ENCODE measurements at regions not wholly inside any gene's neighbourhood (a gene's known extent, or its start where the extent isn't known, plus 50 kb on each side); places are given as distances from the start of the nearest gene placed in this dataset.

GRCh38 chr15:56816781-56817180 is 83.5 kb upstream of the ZNF280D start:
- H3K27ac ChIP-seq: no peak overlapping the region
- H3K4me1 ChIP-seq: no peaks in the 10 kb centered on the region
- no peaks in the 10 kb centered on the region for H3K36me3 ChIP-seq
- H3K9me3 ChIP-seq: no peaks in the 10 kb centered on the region
- no peak for DNase-seq
- no peaks in the 10 kb centered on the region for H3K27me3 ChIP-seq
- no peak overlapping the region for H3K4me3 ChIP-seq
- TF ChIP-seq, protein P1, sequence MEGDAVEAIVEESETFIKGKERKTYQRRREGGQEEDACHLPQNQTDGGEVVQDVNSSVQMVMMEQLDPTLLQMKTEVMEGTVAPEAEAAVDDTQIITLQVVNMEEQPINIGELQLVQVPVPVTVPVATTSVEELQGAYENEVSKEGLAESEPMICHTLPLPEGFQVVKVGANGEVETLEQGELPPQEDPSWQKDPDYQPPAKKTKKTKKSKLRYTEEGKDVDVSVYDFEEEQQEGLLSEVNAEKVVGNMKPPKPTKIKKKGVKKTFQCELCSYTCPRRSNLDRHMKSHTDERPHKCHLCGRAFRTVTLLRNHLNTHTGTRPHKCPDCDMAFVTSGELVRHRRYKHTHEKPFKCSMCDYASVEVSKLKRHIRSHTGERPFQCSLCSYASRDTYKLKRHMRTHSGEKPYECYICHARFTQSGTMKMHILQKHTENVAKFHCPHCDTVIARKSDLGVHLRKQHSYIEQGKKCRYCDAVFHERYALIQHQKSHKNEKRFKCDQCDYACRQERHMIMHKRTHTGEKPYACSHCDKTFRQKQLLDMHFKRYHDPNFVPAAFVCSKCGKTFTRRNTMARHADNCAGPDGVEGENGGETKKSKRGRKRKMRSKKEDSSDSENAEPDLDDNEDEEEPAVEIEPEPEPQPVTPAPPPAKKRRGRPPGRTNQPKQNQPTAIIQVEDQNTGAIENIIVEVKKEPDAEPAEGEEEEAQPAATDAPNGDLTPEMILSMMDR (IDR thresholded peaks at IDR 0.05): no peak
- TF ChIP-seq POLR2A (IDR thresholded peaks at IDR 0.05): no peak

GRCh38 chr15:56815247-56815646 is 81.9 kb upstream of the ZNF280D start:
- Histone ChIP-seq H3K36me3 (no peaks in the 10 kb centered on the region), H3K27ac (peak overlapping the region in 2 of 4 donors; percentile 29 to 50), H3K4me3 (no peak overlapping the region), H3K4me1 (no peaks in the 10 kb centered on the region), H3K9me3 (no peaks in the 10 kb centered on the region), H3K27me3 (no peaks in the 10 kb centered on the region)
- TF ChIP-seq, protein P1 (IDR thresholded peaks at IDR 0.05): no peak
- TF ChIP-seq POLR2A (IDR thresholded peaks at IDR 0.05): no peak
- peak in 2 of 3 donors; percentile 53 to 79 for DNase-seq

GRCh38 chr15:56814429-56814828 is 81.1 kb upstream of the ZNF280D start:
- TF ChIP-seq, protein P1 (IDR thresholded peaks at IDR 0.05): no peak
- no peak for TF ChIP-seq POLR2A (IDR thresholded peaks at IDR 0.05)
- DNase-seq: no peak
- Histone ChIP-seq H3K27me3 (no peaks in the 10 kb centered on the region), H3K4me3 (no peak overlapping the region), H3K4me1 (no peaks in the 10 kb centered on the region), H3K36me3 (no peaks in the 10 kb centered on the region), H3K27ac (peak overlapping the region in 2 of 4 donors; percentile 29 to 50), H3K9me3 (no peaks in the 10 kb centered on the region)

GRCh38 chr15:56813995-56814394 is 80.7 kb upstream of the ZNF280D start:
- TF ChIP-seq, protein P1 (IDR thresholded peaks at IDR 0.05): no peak
- no peak for TF ChIP-seq POLR2A (IDR thresholded peaks at IDR 0.05)
- DNase-seq: no peak
- Histone ChIP-seq H3K27me3 (no peaks in the 10 kb centered on the region), H3K9me3 (peaks cover 0 to under 1% (median 0%) of the 10 kb centered on the region in 4 donors), H3K27ac (no peak overlapping the region), H3K4me3 (no peak overlapping the region), H3K4me1 (no peaks in the 10 kb centered on the region), H3K36me3 (no peaks in the 10 kb centered on the region)

- Histone ChIP-seq H3K4me3 (no peak overlapping the region), H3K27ac (no peak overlapping the region), H3K27me3 (no peaks in the 10 kb centered on the region), H3K4me1 (no peaks in the 10 kb centered on the region), H3K9me3 (peaks cover 0 to 11% (median 0%) of the 10 kb centered on the region in 4 donors), H3K36me3 (no peaks in the 10 kb centered on the region)
- DNase-seq: no peak
- TF ChIP-seq POLR2A (IDR thresholded peaks at IDR 0.05): no peak
- TF ChIP-seq, protein P1 (IDR thresholded peaks at IDR 0.05): no peak
Measured at GRCh38 chr15:56812961-56813360, 79.7 kb upstream of the ZNF280D start.

DNA sequence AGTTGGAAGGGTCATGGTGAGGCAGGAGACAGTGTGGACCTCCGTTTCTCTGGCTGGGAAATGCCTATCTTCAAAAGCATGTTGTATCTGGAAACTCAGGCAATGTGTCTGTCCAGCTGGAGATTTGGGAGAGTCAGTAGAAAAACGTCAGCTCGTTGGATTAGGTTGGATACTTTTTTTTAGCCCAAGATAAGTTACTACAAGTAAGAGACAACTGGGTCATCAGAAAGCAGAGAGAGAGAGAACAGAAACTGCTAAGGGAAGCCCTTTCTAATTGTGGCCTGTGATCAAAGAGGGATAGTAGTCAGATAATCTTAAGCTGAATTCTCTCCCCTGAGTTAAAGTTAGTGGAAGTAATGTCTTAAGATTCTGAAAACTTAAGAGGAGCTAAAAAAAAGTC is 78.9 kb upstream of the ZNF280D start:
- DNase-seq: no peak
- Histone ChIP-seq H3K4me3 (no peak overlapping the region), H3K36me3 (no peaks in the 10 kb centered on the region), H3K27ac (peak overlapping the region in 1 of 4 donors; percentile 22), H3K27me3 (no peaks in the 10 kb centered on the region), H3K9me3 (peaks cover 0 to 16% (median 0%) of the 10 kb centered on the region in 4 donors), H3K4me1 (no peaks in the 10 kb centered on the region)
- no peak for TF ChIP-seq POLR2A (IDR thresholded peaks at IDR 0.05)
- TF ChIP-seq, protein P1 (IDR thresholded peaks at IDR 0.05): no peak
